Fibroblast of lung (primary cell): ENCODE measurements at regions not wholly inside any gene's neighbourhood (a gene's known extent, or its start where the extent isn't known, plus 50 kb on each side); places are given as distances from the start of the nearest gene placed in this dataset.

ENCODE experiments used
- DNase-seq, 2 donors: peaks; one replicate each; pipeline versions ENCODE4 v3.0.0 to v3.0.0-alpha.2; 2010; ENCODE audit warnings: low read depth in 2 of 2
- H2AFZ ChIP-seq: 2 replicates; pipeline ENCODE4 v1.5.1; 2012; ENCODE audit warnings: low read length, control low read depth, inconsistent platforms
- H3K27ac ChIP-seq: 2 replicates; pipeline ENCODE4 v1.5.1; 2011; ENCODE audit warnings: low read length, control low read depth; ENCODE audit not compliant: insufficient read depth
- H3K27me3 ChIP-seq: 2 replicates; pipeline ENCODE4 v1.5.1; 2011; ENCODE audit warnings: mild to moderate bottlenecking, low read length; ENCODE audit not compliant: control insufficient read depth, insufficient read depth
- H3K36me3 ChIP-seq: 2 replicates; pipeline ENCODE4 v1.5.1; 2011; ENCODE audit warnings: low read length; ENCODE audit not compliant: control insufficient read depth, insufficient read depth
- H3K4me1 ChIP-seq: 2 replicates; pipeline ENCODE4 v1.5.1; 2011; ENCODE audit warnings: low read length; ENCODE audit not compliant: control insufficient read depth, insufficient read depth; ENCODE audit errors: extremely low read depth
- H3K4me2 ChIP-seq: 2 replicates; pipeline ENCODE4 v1.5.1; 2011; ENCODE audit warnings: low read length, control low read depth; ENCODE audit not compliant: insufficient read depth; ENCODE audit errors: extremely low read depth
- H3K4me3 ChIP-seq, 4 experiments: fragments of 200-600 bp in 1 of 4; sonication (generic) in 1 of 4; replicated peaks in 1 of 4; 2 replicates each; pipeline ENCODE4 v1.5.1; 2011 to 2016; ENCODE audit warnings: low read length in 4 of 4, low read depth in 3 of 4, mild to moderate bottlenecking in 3 of 4, control low read depth in 2 of 4, inconsistent platforms in 1 of 4, mixed read lengths in 1 of 4; ENCODE audit not compliant: insufficient read depth in 1 of 4; ENCODE audit errors: control extremely low read depth in 1 of 4
- H3K79me2 ChIP-seq: 2 replicates; pipeline ENCODE4 v1.5.1; 2012; ENCODE audit warnings: mild to moderate bottlenecking, low read length, inconsistent platforms; ENCODE audit not compliant: control insufficient read depth, insufficient read depth
- H3K9ac ChIP-seq: 2 replicates; pipeline ENCODE4 v1.5.1; 2011; ENCODE audit warnings: mild to moderate bottlenecking, low read length, control low read depth; ENCODE audit not compliant: insufficient read depth
- H3K9me3 ChIP-seq: 2 replicates; pipeline ENCODE4 v1.5.1; 2012; ENCODE audit warnings: low read depth, low read length; ENCODE audit not compliant: control insufficient read depth, insufficient read depth
- H4K20me1 ChIP-seq: 2 replicates; pipeline ENCODE4 v1.5.1; 2011; ENCODE audit warnings: low read length; ENCODE audit not compliant: control insufficient read depth, insufficient read depth; ENCODE audit errors: extremely low read depth
- CTCF ChIP-seq, 2 donors: IDR thresholded peaks in 1 of 2; conservative IDR thresholded peaks in 1 of 2; 1 replicate in 1 of 2; 2 replicates in 1 of 2; pipeline ENCODE4 v1.5.1; 2011 to 2012; ENCODE audit warnings: low read length in 2 of 2, control low read depth in 1 of 2, inconsistent platforms in 1 of 2, low read depth in 1 of 2, mild to moderate bottlenecking in 1 of 2
- EZH2 ChIP-seq: IDR thresholded peaks from 2 replicates; pipeline ENCODE4 v1.5.1; 2012; ENCODE audit warnings: low read length, control low read depth, mild to moderate bottlenecking; ENCODE audit errors: missing control alignments

DNA sequence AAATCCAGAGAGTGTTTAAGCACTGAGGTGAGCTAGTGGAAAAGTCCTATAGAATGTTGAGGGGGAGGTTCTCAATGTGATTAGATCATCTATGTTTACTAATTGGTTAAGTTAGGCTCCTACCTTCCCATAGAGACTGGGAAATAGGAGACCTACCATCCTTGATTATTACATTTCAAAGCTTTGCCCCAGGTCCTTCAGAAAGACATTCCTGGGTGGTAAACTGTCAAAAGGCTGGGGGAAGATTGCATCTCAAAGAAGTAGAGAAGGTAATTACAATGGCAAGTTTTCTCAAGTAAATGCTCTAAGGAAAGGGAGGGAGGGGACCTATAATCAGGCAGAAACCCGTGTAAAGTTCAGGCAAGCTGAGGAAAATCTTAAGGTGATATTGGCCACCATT lies 247.8 kb upstream of the SMIM30 start:
- Histone ChIP-seq H3K36me3 (no peaks in the 10 kb centered on the region), H4K20me1 (no peaks in the 10 kb centered on the region), H2AFZ (no peak overlapping the region), H3K9ac (no peak overlapping the region), H3K27ac (no peak overlapping the region), H3K4me2 (no peak overlapping the region), H3K4me1 (no peaks in the 10 kb centered on the region), H3K79me2 (no peaks in the 10 kb centered on the region), H3K27me3 (no peaks in the 10 kb centered on the region), H3K4me3 (no peak overlapping the region), H3K9me3 (no peaks in the 10 kb centered on the region)
- DNase-seq: no peak
- no peak for TF ChIP-seq EZH2
- no peak for TF ChIP-seq CTCF (conservative IDR thresholded peaks at IDR 0.05 in 1 of 2, IDR thresholded peaks at IDR 0.05 in 1 of 2; ENCODE audit: low read depth in 1 of 2, low read length in 2 of 2)

GRCh38 chr7:113349339-113349738 lies 231.0 kb upstream of the SMIM30 start:
- no peak overlapping the region for H3K4me2 ChIP-seq
- H3K27me3 ChIP-seq: no peaks in the 10 kb centered on the region
- no peak for TF ChIP-seq EZH2
- no peak for TF ChIP-seq CTCF (conservative IDR thresholded peaks at IDR 0.05 in 1 of 2, IDR thresholded peaks at IDR 0.05 in 1 of 2; ENCODE audit: low read depth in 1 of 2, low read length in 2 of 2)
- H3K4me3 ChIP-seq: no peak overlapping the region
- DNase-seq: no peak
- no peaks in the 10 kb centered on the region for H3K79me2 ChIP-seq
- no peak overlapping the region for H3K27ac ChIP-seq
- no peaks in the 10 kb centered on the region for H3K9me3 ChIP-seq
- no peak overlapping the region for H2AFZ ChIP-seq
- no peaks in the 10 kb centered on the region for H3K4me1 ChIP-seq
- H4K20me1 ChIP-seq: no peaks in the 10 kb centered on the region
- H3K9ac ChIP-seq: no peak overlapping the region
- no peaks in the 10 kb centered on the region for H3K36me3 ChIP-seq

GRCh38 chr7:113339661-113340060 lies 221.3 kb upstream of the SMIM30 start:
- H3K4me3 ChIP-seq: no peak overlapping the region
- H3K27me3 ChIP-seq: no peaks in the 10 kb centered on the region
- H3K4me2 ChIP-seq: no peak overlapping the region
- DNase-seq: no peak
- no peak overlapping the region for H3K27ac ChIP-seq
- H4K20me1 ChIP-seq: no peaks in the 10 kb centered on the region
- no peaks in the 10 kb centered on the region for H3K36me3 ChIP-seq
- no peak overlapping the region for H2AFZ ChIP-seq
- no peak overlapping the region for H3K9ac ChIP-seq
- H3K9me3 ChIP-seq: no peaks in the 10 kb centered on the region
- no peak for TF ChIP-seq CTCF (conservative IDR thresholded peaks at IDR 0.05 in 1 of 2, IDR thresholded peaks at IDR 0.05 in 1 of 2; ENCODE audit: low read depth in 1 of 2, low read length in 2 of 2)
- TF ChIP-seq EZH2: no peak
- H3K79me2 ChIP-seq: no peaks in the 10 kb centered on the region
- no peaks in the 10 kb centered on the region for H3K4me1 ChIP-seq
